ENCODE measurements at regions not wholly inside any gene's neighbourhood (a gene's known extent, or its start where the extent isn't known, plus 50 kb on each side); places are given as distances from the start of the nearest gene placed in this dataset.

DNA sequence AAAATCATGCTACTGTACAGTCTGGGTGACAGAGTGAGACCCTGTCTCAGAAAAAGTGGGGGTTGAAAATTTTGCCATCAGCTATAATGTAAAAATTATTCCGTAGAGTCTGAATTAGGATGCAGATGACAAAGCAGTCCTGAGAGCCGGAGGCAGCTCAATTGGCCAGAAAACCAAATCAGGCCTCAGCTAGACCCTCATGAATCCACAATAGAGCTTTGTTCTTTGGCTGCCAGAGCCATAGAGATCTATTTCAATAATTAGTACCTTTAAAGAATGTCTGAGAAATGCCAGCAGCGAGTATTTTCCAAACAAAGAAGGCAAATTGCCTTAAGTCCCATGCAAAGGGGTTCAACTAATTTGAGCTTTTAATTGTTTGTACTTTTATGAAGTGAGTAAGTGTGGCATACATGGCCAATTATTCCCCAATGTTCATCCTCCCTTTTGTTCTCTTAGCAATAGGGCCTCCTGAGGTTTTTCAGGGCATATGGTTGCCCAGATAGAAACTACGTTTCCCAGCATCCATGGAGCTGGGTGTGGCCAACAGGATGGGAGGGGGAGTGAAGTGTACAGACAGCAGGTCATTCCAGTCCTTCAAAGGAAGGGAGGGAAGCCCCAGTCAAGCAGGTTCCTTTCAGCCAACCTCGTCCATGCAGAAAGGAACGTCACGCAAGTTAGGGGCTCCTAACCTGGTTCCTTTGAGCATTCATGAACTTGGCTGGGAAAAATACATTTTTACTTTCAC is 211.3 kb upstream of the APCDD1 start:
- TF ChIP-seq, protein P1, sequence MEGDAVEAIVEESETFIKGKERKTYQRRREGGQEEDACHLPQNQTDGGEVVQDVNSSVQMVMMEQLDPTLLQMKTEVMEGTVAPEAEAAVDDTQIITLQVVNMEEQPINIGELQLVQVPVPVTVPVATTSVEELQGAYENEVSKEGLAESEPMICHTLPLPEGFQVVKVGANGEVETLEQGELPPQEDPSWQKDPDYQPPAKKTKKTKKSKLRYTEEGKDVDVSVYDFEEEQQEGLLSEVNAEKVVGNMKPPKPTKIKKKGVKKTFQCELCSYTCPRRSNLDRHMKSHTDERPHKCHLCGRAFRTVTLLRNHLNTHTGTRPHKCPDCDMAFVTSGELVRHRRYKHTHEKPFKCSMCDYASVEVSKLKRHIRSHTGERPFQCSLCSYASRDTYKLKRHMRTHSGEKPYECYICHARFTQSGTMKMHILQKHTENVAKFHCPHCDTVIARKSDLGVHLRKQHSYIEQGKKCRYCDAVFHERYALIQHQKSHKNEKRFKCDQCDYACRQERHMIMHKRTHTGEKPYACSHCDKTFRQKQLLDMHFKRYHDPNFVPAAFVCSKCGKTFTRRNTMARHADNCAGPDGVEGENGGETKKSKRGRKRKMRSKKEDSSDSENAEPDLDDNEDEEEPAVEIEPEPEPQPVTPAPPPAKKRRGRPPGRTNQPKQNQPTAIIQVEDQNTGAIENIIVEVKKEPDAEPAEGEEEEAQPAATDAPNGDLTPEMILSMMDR (IDR thresholded peaks at IDR 0.05): no peak
- TF ChIP-seq POLR2A (IDR thresholded peaks at IDR 0.05): no peak
